ENCODE measurements at regions not wholly inside any gene's neighbourhood (a gene's known extent, or its start where the extent isn't known, plus 50 kb on each side); places are given as distances from the start of the nearest gene placed in this dataset.

DNA sequence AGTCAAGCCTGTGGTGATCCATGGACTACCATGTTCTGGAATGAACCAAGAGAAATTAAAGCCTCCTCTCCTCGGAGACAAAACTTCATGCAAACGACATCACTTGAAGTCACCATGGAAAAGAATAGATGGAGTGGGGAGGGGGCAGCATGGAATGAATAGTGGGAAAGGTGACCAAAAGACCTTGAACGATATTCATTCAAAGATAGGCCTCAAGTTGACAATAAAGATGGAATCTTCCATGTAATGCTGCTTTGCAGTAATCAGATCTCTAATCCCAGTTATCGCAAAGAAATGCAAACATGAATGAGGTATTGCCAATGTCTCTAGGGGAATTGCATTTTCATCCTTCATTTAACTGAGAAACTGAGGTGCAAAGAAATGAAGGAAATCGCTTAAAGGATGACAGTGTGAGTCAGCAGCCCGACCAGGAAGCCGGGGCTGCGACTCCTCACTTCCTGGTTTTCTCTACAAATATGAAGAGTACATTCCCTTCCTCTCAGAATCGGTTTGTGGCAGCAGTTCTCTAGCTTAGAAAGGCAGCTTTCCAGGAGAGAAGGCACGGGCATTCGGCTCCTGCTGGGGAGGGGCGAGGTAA is 65.6 kb upstream of the RREB1 start (continued):
- TF ChIP-seq FOXJ3 (CRISPR knock-in tag; IDR thresholded peaks at IDR 0.05) = no peak
- no peak for TF ChIP-seq KHSRP (IDR thresholded peaks at IDR 0.05)
- no peak for TF ChIP-seq ASH1L (IDR thresholded peaks at IDR 0.05; ENCODE audit: borderline replicate concordance, low read depth, partially characterized antibody)
- no peak for TF ChIP-seq ZNF436 (CRISPR knock-in tag; IDR thresholded peaks at IDR 0.05)
- TF ChIP-seq DACH1 (IDR thresholded peaks at IDR 0.05; ENCODE audit: partially characterized antibody) = no peak
- TF ChIP-seq, protein P1, sequence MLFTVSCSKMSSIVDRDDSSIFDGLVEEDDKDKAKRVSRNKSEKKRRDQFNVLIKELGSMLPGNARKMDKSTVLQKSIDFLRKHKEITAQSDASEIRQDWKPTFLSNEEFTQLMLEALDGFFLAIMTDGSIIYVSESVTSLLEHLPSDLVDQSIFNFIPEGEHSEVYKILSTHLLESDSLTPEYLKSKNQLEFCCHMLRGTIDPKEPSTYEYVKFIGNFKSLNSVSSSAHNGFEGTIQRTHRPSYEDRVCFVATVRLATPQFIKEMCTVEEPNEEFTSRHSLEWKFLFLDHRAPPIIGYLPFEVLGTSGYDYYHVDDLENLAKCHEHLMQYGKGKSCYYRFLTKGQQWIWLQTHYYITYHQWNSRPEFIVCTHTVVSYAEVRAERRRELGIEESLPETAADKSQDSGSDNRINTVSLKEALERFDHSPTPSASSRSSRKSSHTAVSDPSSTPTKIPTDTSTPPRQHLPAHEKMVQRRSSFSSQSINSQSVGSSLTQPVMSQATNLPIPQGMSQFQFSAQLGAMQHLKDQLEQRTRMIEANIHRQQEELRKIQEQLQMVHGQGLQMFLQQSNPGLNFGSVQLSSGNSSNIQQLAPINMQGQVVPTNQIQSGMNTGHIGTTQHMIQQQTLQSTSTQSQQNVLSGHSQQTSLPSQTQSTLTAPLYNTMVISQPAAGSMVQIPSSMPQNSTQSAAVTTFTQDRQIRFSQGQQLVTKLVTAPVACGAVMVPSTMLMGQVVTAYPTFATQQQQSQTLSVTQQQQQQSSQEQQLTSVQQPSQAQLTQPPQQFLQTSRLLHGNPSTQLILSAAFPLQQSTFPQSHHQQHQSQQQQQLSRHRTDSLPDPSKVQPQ (CRISPR knock-in tag; IDR thresholded peaks at IDR 0.05; ENCODE audit: borderline replicate concordance) = no peak; the same call in 1 of the 2 replicates
- TF ChIP-seq GTF2A2 (tag; IDR thresholded peaks at IDR 0.05) = peak; percentile 62; the same call in 1 of the 2 replicates
- no peak for TF ChIP-seq ZNF133 (CRISPR knock-in tag; IDR thresholded peaks at IDR 0.05)
- TF ChIP-seq ZNF668 (CRISPR knock-in tag; IDR thresholded peaks at IDR 0.05) = peak; percentile 85
- TF ChIP-seq, protein P2, sequence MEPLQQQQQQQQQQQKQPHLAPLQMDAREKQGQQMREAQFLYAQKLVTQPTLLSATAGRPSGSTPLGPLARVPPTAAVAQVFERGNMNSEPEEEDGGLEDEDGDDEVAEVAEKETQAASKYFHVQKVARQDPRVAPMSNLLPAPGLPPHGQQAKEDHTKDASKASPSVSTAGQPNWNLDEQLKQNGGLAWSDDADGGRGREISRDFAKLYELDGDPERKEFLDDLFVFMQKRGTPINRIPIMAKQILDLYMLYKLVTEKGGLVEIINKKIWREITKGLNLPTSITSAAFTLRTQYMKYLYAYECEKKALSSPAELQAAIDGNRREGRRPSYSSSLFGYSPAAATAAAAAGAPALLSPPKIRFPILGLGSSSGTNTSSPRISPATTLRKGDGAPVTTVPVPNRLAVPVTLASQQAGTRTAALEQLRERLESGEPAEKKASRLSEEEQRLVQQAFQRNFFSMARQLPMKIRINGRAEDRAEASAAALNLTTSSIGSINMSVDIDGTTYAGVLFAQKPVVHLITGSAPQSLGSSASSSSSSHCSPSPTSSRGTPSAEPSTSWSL (CRISPR knock-in tag; IDR thresholded peaks at IDR 0.05; ENCODE audit: borderline replicate concordance) = no peak
- TF ChIP-seq ZZZ3 (IDR thresholded peaks at IDR 0.05) = no peak
- TF ChIP-seq ZNF431 (CRISPR knock-in tag; IDR thresholded peaks at IDR 0.05) = no peak
- no peak for TF ChIP-seq SP1 (CRISPR knock-in tag; IDR thresholded peaks at IDR 0.05)
- TF ChIP-seq, protein P3, sequence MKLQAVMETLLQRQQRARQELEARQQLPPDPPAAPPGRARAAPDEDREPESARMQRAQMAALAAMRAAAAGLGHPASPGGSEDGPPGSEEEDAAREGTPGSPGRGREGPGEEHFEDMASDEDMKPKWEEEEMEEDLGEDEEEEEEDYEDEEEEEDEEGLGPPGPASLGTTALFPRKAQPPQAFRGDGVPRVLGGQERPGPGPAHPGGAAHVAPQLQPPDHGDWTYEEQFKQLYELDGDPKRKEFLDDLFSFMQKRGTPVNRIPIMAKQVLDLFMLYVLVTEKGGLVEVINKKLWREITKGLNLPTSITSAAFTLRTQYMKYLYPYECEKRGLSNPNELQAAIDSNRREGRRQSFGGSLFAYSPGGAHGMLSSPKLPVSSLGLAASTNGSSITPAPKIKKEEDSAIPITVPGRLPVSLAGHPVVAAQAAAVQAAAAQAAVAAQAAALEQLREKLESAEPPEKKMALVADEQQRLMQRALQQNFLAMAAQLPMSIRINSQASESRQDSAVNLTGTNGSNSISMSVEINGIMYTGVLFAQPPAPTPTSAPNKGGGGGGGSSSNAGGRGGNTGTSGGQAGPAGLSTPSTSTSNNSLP (IDR thresholded peaks at IDR 0.05; ENCODE audit: borderline replicate concordance, low read depth, low read length) = no peak
- TF ChIP-seq, protein P4, sequence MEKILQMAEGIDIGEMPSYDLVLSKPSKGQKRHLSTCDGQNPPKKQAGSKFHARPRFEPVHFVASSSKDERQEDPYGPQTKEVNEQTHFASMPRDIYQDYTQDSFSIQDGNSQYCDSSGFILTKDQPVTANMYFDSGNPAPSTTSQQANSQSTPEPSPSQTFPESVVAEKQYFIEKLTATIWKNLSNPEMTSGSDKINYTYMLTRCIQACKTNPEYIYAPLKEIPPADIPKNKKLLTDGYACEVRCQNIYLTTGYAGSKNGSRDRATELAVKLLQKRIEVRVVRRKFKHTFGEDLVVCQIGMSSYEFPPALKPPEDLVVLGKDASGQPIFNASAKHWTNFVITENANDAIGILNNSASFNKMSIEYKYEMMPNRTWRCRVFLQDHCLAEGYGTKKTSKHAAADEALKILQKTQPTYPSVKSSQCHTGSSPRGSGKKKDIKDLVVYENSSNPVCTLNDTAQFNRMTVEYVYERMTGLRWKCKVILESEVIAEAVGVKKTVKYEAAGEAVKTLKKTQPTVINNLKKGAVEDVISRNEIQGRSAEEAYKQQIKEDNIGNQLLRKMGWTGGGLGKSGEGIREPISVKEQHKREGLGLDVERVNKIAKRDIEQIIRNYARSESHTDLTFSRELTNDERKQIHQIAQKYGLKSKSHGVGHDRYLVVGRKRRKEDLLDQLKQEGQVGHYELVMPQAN (IDR thresholded peaks at IDR 0.05; ENCODE audit: borderline replicate concordance) = no peak
- no peak for TF ChIP-seq TOE1 (IDR thresholded peaks at IDR 0.05; ENCODE audit: borderline replicate concordance)
- no peak for TF ChIP-seq TOE1 (CRISPR knock-in tag; IDR thresholded peaks at IDR 0.05; ENCODE audit: borderline replicate concordance, low read depth)
- TF ChIP-seq, protein P5, sequence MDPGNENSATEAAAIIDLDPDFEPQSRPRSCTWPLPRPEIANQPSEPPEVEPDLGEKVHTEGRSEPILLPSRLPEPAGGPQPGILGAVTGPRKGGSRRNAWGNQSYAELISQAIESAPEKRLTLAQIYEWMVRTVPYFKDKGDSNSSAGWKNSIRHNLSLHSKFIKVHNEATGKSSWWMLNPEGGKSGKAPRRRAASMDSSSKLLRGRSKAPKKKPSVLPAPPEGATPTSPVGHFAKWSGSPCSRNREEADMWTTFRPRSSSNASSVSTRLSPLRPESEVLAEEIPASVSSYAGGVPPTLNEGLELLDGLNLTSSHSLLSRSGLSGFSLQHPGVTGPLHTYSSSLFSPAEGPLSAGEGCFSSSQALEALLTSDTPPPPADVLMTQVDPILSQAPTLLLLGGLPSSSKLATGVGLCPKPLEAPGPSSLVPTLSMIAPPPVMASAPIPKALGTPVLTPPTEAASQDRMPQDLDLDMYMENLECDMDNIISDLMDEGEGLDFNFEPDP (CRISPR knock-in tag; IDR thresholded peaks at IDR 0.05) = 0 out of 2 replicates have a peak, but pooled peaks have one; percentile 14

Measured in K562 (cell line).